ENCODE measurements at regions not wholly inside any gene's neighbourhood (a gene's known extent, or its start where the extent isn't known, plus 50 kb on each side); places are given as distances from the start of the nearest gene placed in this dataset.

GRCh38 chr3:30492322-30493192, 113.8 kb upstream of the TGFBR2 start:
- DNase-seq (ENCODE audit: low spot score), result peak; percentile 38

DNA sequence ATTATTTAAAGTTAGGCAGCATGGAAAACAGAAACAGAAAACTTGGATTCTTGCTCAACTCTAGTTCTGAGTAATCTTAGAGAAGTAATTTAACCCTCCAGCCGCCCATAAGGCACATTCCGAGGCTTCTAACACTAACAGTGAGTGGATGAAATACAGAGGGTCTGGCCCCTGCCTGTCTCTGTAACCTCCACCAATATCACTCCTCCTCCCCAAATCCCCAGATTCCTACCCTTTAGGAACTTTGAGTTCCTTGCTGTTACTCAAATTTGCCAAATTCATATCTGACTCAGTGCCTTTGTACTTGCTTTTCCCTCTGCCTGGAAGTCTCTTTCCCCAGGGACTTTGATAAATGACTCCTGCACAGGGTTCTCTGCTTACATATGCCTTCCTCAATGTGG, 112.5 kb upstream of the TGFBR2 start:
- no peak for DNase-seq (ENCODE audit: low spot score)

GRCh38 chr3:30495172-30496065, 111.0 kb upstream of the TGFBR2 start:
- no peak for DNase-seq (ENCODE audit: low spot score)

DNA sequence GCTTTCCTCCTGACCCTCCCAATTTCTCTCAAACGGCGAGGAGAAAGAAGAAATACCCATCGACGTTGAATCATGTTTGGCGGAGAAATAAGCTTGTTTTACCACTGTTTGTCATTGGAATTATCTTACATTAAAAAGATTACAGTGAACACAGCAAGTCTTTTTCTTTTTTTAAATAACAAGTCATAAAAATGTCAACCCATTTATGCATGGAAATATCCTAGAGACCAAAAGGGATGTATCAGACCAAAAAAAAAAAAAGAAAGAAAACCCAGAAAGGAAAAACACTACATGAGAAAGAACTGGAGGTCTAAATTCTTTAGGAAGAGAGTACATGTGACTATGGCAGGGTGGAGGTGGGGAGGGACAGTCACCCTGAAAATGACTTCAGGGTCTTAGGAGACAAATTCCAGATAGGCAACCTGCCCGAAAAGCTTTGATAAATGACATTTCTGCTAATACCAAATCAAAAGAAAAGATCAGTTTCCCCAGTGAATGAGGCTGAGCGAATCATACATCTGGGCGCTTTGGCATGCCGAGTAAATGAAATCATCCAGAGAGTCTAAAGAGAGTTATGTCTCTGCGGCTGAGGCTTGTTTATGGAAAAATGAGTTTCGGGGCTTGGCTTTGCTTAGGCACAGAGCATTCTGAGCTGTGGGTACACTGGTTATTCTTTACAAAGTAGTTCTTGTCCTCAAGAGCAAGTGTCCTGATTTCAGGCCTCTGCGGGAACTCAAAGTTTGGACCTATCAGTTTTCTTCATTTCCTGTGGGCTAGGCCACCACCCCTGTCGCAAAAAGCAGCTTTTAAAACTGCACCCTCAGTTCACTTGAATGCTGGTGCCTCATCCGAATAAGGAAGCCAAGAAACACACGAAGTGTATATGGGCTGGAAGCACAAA, 110.1 kb upstream of the TGFBR2 start:
- DNase-seq (ENCODE audit: low spot score), result no peak

GRCh38 chr3:30498587-30498967, 107.8 kb upstream of the TGFBR2 start:
- no peak for DNase-seq (ENCODE audit: low spot score)

DNA sequence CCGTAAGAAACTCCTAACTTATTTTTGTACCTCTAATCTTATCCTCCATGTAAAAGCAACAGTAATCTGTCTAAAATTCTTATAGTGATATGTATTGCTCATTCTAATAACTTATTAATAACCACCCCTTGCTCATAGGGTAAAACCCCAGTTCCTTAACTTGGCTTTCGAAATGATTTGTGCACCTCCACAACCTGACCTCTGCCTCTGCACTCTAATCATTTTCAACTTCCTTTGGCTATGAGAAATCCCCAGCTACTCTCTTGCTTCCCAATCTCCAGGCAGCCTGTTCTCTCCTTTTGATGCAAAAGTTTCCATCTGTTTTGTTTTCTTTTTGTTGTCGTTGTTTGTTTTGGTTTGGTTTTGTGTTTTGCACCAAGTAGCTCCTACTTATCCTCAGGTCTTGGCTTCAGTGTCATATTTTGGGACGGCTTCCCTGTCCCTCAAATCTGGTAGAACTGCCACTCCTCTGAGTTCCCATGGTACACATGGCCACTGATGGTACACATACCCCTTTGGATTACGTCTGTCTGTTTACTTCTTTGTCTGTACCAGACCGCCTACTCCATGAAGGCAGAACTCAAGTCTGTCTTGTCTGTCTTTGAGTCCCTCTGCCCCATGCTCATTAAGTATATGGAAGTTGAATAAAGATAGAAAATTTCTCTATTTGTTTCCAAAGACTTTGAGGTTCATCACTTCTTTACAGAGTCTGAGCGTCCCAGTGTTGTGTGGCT, 105.6 kb upstream of the TGFBR2 start:
- DNase-seq (ENCODE audit: low spot score), result no peak

- DNase-seq (ENCODE audit: low spot score), result no peak
These were observed 104.9 kb upstream of the TGFBR2 start for GRCh38 chr3:30501526-30501925.

GRCh38 chr3:30502051-30502741, 104.2 kb upstream of the TGFBR2 start:
- DNase-seq (ENCODE audit: low spot score), result no peak

DNA sequence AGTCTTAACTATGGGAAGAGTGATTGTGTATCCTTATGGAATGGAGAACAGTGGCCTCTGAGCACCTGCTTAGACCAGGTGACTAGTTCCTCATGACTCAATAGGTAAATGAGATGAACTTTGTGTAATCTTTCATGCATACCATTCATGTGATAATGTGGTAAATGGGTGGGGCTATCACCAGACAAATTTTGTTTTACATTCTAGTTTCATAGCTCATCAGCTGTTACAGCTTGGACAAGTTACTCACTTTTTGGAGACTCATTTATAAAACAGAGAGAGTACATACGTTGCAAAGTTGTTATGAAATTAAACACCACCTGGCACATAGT, 103.7 kb upstream of the TGFBR2 start:
- DNase-seq (ENCODE audit: low spot score), result no peak

DNA sequence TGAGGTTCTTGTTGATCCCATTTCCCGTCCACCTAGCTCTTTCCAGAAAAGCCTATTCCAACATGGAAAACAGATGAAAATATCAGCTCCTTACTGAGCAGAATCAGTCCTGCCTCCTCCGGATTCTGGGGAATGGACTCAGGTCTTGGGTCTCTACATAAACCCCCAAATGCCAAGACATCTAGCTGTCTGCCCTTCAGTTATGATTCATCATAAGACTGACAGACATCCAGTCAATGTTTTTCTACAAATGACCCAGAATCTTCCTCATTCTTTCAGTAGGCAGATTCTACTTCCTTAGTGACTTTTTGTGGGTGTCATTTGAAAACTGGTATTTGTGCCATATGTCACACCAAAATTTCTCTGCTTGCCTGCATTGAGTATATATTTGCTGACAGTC, 103.0 kb upstream of the TGFBR2 start:
- DNase-seq (ENCODE audit: low spot score), result no peak

- no peak for DNase-seq (ENCODE audit: low spot score)
These were observed 101.5 kb upstream of the TGFBR2 start for GRCh38 chr3:30504939-30505338.

DNA sequence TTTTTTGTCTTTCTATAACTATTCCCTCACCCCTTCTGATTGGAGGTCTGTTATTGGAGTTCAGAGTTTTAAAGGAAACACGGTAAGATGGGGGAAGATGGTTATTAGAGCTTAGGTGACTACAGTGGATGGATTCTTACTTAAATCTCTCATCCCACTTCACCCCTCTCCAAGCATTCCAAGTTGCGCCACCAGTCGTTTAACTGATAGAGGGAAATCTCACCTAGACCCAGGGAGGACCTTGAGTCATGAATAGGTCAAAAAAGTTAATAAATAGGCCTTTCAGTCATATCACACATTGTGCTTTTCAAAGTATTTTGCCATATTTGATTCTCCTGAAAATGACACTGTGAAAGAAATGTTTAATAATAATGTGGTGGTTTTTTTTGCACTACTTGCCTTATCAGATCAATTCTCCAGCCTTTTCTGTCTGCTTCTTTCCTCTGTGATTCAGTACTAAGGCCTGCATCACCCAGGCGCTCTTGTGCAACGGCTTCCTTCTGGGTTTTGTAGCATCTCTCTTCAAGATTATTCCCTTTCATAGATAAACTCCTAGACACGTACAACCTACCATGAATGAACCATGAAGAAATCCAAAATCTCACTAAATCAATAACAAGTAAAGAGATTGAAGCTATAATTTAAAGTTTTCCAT, 100.4 kb upstream of the TGFBR2 start:
- no peak for DNase-seq (ENCODE audit: low spot score)

DNA sequence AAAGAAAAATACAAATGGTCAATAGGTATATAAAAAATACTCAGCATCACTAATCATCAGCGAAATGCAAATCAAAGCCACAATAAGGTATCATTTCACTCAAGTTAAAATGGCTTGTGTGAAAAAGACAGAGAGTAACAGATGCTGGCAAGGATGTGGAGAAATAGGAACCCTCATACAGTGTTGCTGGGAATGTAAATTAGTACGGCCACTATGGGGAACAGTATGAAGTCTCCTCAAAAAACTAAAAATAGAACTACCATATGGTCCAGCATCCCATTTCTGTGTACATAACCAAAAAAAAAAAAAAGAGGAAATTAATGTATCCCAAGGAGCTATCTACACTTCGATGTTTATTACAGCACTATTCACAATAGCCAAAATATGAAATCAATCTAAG, 98.1 kb upstream of the TGFBR2 start:
- no peak for DNase-seq (ENCODE audit: low spot score)

DNA sequence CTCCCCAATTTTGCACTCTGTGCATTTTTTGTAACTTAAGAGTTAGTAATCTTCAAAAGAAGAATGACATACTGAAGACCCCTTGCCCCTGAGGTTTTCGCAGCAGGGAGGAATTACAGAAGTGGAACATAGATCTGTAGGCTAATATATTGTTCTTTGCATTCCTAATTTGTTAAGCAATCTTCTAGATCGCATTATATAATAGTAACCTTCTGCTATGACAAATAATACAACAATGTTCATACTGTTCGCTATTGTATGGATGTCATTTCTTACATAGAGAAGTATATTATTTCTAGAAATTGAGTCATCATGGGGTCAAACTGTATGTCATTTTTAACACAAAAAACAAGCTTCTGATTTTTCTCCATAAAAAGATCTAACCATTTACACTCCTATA, 95.8 kb upstream of the TGFBR2 start:
- no peak for DNase-seq (ENCODE audit: low spot score)

DNA sequence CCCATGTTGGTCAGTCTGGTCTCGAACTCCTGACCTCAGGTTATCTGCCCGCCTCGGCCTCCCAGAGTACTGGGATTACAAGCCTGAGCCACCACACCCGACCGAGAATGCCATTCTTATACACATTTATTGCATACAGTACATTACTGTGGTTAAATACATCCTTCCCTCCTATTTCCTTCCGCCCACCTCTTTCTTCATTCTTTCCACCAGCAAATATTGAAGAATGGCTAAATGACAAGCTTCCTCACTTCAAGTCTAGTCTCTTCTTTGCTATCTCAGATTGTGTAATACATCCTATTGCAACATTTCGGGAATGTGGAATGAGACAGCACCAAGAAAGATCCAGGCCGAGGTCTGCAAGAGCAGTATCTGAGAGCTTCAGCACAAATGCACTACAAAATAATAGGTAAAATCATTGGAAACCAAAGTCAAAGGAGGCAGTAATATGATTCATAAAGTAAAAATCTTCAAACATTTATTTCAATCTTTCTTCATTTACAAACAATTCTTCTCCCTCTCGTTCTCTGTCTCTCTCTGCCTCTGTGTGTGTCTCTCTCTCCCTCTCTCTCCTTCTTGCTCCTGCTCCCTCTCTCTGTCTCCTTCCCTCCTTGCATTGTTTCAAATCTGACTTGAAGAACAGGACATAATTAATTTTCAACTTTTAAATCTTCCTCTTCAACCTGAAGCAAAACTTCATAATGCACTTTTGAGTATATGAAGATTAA, 94.7 kb upstream of the TGFBR2 start:
- no peak for DNase-seq (ENCODE audit: low spot score)

DNA sequence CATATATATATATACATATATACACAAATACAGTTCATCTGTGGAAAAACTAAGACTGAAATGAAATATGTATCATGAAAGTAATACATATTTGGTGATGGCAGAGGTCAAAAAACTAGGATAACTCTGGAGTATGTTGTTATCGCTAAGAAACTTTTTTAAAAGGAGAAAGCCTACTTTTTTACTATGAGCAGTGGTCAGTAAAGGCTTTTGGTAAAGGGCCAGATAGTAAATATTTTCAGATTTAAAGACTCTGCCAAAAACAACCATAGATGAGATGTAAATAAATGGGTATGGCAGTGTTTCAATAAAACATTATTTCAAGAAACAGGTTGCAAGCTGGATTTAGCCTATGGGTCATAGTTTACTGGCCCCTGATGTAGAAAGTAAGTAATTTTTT, 93.8 kb upstream of the TGFBR2 start:
- DNase-seq (ENCODE audit: low spot score), result no peak

- DNase-seq (ENCODE audit: low spot score), result no peak
These were observed 92.8 kb upstream of the TGFBR2 start for GRCh38 chr3:30513374-30514152.

DNA sequence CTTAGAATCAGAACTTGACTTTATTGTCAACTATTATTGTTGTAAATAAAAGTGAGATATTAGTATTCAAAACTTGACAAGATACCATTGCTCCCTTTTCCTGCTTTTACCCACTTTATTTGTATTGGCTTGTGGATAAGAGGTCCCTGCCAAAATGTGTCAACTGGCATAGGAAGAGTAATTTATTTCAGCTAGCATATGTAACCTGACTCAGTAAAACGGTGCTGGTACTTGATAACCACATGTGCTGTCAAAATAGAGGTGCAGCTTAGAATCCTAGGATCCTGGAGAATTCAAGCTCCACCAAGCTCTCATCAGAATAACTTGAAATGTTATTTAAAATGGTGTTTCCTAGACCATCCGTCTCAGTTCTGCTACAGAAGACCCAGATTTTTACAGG, 90.2 kb upstream of the TGFBR2 start:
- DNase-seq (ENCODE audit: low spot score), result no peak

Measured in HT-29 (cell line).